ENCODE measurements at regions not wholly inside any gene's neighbourhood (a gene's known extent, or its start where the extent isn't known, plus 50 kb on each side); places are given as distances from the start of the nearest gene placed in this dataset.

DNA sequence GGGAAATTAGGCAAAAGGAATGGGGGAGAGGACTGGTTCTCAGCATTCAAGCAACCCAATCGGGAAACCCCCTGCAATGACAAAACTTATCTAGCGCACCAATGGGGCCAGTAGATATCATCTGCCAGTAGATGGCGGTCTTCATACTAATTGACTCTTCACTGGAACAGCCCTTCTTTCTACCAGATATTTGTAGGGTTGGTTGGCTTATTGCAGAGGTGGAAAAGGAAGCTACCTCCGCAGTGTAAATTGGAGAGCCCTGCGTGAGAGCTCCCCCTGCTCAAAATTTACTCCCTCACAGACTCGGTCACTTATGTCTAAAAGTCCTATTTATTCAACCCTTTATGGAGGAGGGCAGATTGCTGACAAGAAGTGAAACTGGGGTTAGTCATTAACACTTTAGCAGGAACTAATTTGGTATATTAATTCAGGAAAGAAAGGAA lies 166.1 kb upstream of the CCND2 start:
- Histone ChIP-seq H3K9me3 (ENCODE audit: control insufficient read depth, insufficient read depth, low read depth, low read length) (no peaks in the 10 kb centered on the region; the same call in 1 of the 2 replicates), H3K36me3 (ENCODE audit: control insufficient read depth in 2 of 2, insufficient read depth in 1 of 2, low read length in 2 of 2) (no peaks in the 10 kb centered on the region), H3K4me3 (ENCODE audit: low read depth, low read length) (no peak overlapping the region), H3K4me1 (ENCODE audit: control insufficient read depth, insufficient read depth, low read length) (no peaks in the 10 kb centered on the region), H3K27ac (ENCODE audit: extremely low read depth, low read depth, low read length) (no peak overlapping the region)
- POLR2A ChIA-PET, result interaction anchor here (0.7 kb wide), 3 partner anchors 97 to 179 kb away, joined by 3 to 5 read pairs (median 4); no protein-coding TSS in a partner anchor
- TF ChIP-seq, protein P1, sequence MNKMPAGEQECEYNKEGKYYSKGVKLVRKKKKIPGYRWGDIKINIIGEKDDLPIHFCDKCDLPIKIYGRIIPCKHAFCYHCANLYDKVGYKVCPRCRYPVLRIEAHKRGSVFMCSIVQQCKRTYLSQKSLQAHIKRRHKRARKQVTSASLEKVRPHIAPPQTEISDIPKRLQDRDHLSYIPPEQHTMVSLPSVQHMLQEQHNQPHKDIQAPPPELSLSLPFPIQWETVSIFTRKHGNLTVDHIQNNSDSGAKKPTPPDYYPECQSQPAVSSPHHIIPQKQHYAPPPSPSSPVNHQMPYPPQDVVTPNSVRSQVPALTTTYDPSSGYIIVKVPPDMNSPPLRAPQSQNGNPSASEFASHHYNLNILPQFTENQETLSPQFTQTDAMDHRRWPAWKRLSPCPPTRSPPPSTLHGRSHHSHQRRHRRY (tag by site-specific recombination; IDR thresholded peaks at IDR 0.05), result no peak
- TF ChIP-seq ZNF660 (tag by site-specific recombination; IDR thresholded peaks at IDR 0.05), result 0 out of 2 replicates have a peak, but pooled peaks have one; percentile 55
- TF ChIP-seq GLIS1 (tag by site-specific recombination; IDR thresholded peaks at IDR 0.05), result peak; percentile 29; the same call in 1 of the 2 replicates
- TF ChIP-seq SETDB1 (IDR thresholded peaks at IDR 0.05; ENCODE audit: insufficient read length, low read length), result no peak
- no peak for TF ChIP-seq ZNF174 (tag by site-specific recombination; IDR thresholded peaks at IDR 0.05)
- TF ChIP-seq ZNF654 (tag by site-specific recombination; IDR thresholded peaks at IDR 0.05; ENCODE audit: low read depth), result peak; percentile 52
- CTCF ChIA-PET, result interaction anchor here (0.6 to 2.7 kb wide), 28 partner anchors 9 to 291 kb away, joined by 3 to 37 read pairs (median 3); no protein-coding TSS in a partner anchor

DNA sequence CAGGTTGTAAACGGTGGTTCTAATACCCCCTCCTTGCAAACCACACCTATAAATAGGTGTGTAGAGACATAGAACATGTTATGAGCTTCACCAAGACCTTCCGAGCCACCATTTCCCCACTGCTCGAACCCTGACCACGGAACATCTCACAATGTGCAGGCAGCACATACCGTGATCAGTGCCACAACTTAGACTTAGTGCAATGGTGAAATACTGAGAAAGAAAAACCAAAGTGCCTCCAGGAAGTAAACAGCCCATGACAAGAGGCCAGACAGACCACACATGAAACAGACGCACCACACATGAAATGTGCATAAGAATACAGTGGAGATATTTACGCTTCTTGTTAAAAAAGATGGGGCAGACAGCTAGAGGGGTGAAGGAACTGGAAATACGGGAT lies 166.9 kb upstream of the CCND2 start:
- Histone ChIP-seq H3K36me3 (ENCODE audit: control insufficient read depth in 2 of 2, insufficient read depth in 1 of 2, low read length in 2 of 2) (no peaks in the 10 kb centered on the region), H3K4me3 (ENCODE audit: low read depth, low read length) (no peak overlapping the region), H3K27ac (ENCODE audit: extremely low read depth, low read depth, low read length) (no peak overlapping the region), H3K9me3 (ENCODE audit: control insufficient read depth, insufficient read depth, low read depth, low read length) (no peaks in the 10 kb centered on the region; the same call in 1 of the 2 replicates), H3K4me1 (ENCODE audit: control insufficient read depth, insufficient read depth, low read length) (no peaks in the 10 kb centered on the region)
- no peak for TF ChIP-seq ZNF707 (tag by site-specific recombination; IDR thresholded peaks at IDR 0.05)
- TF ChIP-seq ZBTB7A (tag by site-specific recombination; IDR thresholded peaks at IDR 0.05; ENCODE audit: low read depth), result no peak
- TF ChIP-seq, protein P2, sequence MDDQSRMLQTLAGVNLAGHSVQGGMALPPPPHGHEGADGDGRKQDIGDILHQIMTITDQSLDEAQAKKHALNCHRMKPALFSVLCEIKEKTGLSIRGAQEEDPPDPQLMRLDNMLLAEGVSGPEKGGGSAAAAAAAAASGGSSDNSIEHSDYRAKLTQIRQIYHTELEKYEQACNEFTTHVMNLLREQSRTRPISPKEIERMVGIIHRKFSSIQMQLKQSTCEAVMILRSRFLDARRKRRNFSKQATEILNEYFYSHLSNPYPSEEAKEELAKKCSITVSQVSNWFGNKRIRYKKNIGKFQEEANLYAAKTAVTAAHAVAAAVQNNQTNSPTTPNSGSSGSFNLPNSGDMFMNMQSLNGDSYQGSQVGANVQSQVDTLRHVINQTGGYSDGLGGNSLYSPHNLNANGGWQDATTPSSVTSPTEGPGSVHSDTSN (CRISPR knock-in tag; IDR thresholded peaks at IDR 0.05), result no peak
- no peak for TF ChIP-seq GLIS1 (tag by site-specific recombination; IDR thresholded peaks at IDR 0.05)
- TF ChIP-seq, protein P3, sequence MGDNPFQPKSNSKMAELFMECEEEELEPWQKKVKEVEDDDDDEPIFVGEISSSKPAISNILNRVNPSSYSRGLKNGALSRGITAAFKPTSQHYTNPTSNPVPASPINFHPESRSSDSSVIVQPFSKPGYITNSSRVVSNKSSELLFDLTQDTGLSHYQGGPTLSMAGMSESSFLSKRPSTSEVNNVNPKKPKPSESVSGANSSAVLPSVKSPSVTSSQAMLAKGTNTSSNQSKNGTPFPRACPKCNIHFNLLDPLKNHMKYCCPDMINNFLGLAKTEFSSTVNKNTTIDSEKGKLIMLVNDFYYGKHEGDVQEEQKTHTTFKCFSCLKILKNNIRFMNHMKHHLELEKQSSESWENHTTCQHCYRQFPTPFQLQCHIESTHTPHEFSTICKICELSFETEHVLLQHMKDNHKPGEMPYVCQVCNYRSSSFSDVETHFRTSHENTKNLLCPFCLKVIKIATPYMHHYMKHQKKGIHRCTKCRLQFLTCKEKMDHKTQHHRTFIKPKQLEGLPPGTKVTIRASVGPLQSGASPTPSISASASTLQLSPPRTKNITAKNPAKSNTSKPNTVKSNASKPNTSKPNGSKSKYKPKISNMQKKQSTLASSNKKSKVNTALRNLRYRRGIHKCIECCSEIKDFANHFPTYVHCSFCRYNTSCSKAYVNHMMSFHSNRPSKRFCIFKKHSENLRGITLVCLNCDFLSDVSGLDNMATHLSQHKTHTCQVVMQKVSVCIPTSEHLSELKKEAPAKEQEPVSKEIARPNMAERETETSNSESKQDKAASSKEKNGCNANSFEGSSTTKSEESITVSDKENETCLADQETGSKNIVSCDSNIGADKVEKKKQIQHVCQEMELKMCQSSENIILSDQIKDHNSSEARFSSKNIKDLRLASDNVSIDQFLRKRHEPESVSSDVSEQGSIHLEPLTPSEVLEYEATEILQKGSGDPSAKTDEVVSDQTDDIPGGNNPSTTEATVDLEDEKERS (tag by site-specific recombination; IDR thresholded peaks at IDR 0.05), result no peak
- no peak for TF ChIP-seq ZNF561 (tag by site-specific recombination; IDR thresholded peaks at IDR 0.05; ENCODE audit: borderline replicate concordance)
- TF ChIP-seq, protein P4, sequence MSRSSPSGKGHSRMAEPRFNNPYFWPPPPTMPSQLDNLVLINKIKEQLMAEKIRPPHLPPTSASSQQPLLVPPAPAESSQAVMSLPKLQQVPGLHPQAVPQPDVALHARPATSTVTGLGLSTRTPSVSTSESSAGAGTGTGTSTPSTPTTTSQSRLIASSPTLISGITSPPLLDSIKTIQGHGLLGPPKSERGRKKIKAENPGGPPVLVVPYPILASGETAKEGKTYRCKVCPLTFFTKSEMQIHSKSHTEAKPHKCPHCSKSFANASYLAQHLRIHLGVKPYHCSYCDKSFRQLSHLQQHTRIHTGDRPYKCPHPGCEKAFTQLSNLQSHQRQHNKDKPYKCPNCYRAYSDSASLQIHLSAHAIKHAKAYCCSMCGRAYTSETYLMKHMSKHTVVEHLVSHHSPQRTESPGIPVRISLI (tag by site-specific recombination; IDR thresholded peaks at IDR 0.05), result no peak
- TF ChIP-seq ZFHX2 (tag by site-specific recombination; conservative IDR thresholded peaks at IDR 0.05), result no peak
- TF ChIP-seq, protein P5, sequence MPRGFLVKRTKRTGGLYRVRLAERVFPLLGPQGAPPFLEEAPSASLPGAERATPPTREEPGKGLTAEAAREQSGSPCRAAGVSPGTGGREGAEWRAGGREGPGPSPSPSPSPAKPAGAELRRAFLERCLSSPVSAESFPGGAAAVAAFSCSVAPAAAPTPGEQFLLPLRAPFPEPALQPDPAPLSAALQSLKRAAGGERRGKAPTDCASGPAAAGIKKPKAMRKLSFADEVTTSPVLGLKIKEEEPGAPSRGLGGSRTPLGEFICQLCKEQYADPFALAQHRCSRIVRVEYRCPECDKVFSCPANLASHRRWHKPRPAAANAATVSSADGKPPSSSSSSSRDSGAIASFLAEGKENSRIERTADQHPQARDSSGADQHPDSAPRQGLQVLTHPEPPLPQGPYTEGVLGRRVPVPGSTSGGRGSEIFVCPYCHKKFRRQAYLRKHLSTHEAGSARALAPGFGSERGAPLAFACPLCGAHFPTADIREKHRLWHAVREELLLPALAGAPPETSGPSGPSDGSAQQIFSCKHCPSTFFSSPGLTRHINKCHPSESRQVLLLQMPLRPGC (tag by site-specific recombination; IDR thresholded peaks at IDR 0.05), result no peak
- no peak for TF ChIP-seq ZNF335 (tag by site-specific recombination; conservative IDR thresholded peaks at IDR 0.05)
- no peak for TF ChIP-seq KLF10 (tag by site-specific recombination; IDR thresholded peaks at IDR 0.05)
- TF ChIP-seq ZEB2 (tag by site-specific recombination; IDR thresholded peaks at IDR 0.05), result no peak
- TF ChIP-seq, protein P6, sequence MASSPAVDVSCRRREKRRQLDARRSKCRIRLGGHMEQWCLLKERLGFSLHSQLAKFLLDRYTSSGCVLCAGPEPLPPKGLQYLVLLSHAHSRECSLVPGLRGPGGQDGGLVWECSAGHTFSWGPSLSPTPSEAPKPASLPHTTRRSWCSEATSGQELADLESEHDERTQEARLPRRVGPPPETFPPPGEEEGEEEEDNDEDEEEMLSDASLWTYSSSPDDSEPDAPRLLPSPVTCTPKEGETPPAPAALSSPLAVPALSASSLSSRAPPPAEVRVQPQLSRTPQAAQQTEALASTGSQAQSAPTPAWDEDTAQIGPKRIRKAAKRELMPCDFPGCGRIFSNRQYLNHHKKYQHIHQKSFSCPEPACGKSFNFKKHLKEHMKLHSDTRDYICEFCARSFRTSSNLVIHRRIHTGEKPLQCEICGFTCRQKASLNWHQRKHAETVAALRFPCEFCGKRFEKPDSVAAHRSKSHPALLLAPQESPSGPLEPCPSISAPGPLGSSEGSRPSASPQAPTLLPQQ (tag by site-specific recombination; IDR thresholded peaks at IDR 0.05), result no peak
- TF ChIP-seq GLI4 (tag by site-specific recombination; IDR thresholded peaks at IDR 0.05), result no peak
- TF ChIP-seq ZNF585B (tag by site-specific recombination; IDR thresholded peaks at IDR 0.05), result no peak
- no peak for TF ChIP-seq ZNF214 (tag by site-specific recombination; IDR thresholded peaks at IDR 0.05; ENCODE audit: borderline replicate concordance)
- no peak for TF ChIP-seq SP3 (tag by site-specific recombination; IDR thresholded peaks at IDR 0.05)
- TF ChIP-seq SCRT1 (tag by site-specific recombination; IDR thresholded peaks at IDR 0.05; ENCODE audit: borderline replicate concordance), result no peak
- ChIA-PET POLR2A (no interaction called here), CTCF (interaction anchor here (0.6 to 2.7 kb wide), 15 partner anchors 10 to 236 kb away, joined by 3 to 37 read pairs (median 3); no protein-coding TSS in a partner anchor)
